ENCODE measurements at regions not wholly inside any gene's neighbourhood (a gene's known extent, or its start where the extent isn't known, plus 50 kb on each side); places are given as distances from the start of the nearest gene placed in this dataset.

- no peak for DNase-seq (ENCODE audit: low spot score)
Observed at GRCh38 chr11:121944556-121945230, 171.3 kb downstream of the BLID start.

GRCh38 chr11:121938076-121938475, 177.9 kb downstream of the BLID start:
- DNase-seq (ENCODE audit: low spot score): no peak

GRCh38 chr11:121936781-121937447, 179.1 kb downstream of the BLID start:
- no peak for DNase-seq (ENCODE audit: low spot score)

- no peak for DNase-seq (ENCODE audit: low spot score)
Observed at GRCh38 chr11:121936370-121936769, 179.6 kb downstream of the BLID start.

- DNase-seq (ENCODE audit: low spot score): no peak
Observed at GRCh38 chr11:121933694-121934093, 182.3 kb downstream of the BLID start.

GRCh38 chr11:121933294-121933693, 182.7 kb downstream of the BLID start:
- no peak for DNase-seq (ENCODE audit: low spot score)

- DNase-seq (ENCODE audit: low spot score): no peak
Observed at GRCh38 chr11:121932646-121933185, 183.3 kb downstream of the BLID start.

GRCh38 chr11:121931748-121932352, 184.2 kb downstream of the BLID start:
- DNase-seq (ENCODE audit: low spot score): no peak

- no peak for DNase-seq (ENCODE audit: low spot score)
Observed at GRCh38 chr11:121931121-121931520, 184.9 kb downstream of the BLID start.

- no peak for DNase-seq (ENCODE audit: low spot score)
Observed at GRCh38 chr11:121930004-121930965, 185.7 kb downstream of the BLID start.

GRCh38 chr11:121929581-121929980, 186.4 kb downstream of the BLID start:
- DNase-seq (ENCODE audit: low spot score): no peak

- DNase-seq (ENCODE audit: low spot score): no peak
Observed at GRCh38 chr11:121928597-121929580, 187.1 kb downstream of the BLID start.

- DNase-seq (ENCODE audit: low spot score): no peak
Observed at GRCh38 chr11:121927789-121928188, 188.2 kb downstream of the BLID start.

GRCh38 chr11:121927097-121927785, 188.8 kb downstream of the BLID start:
- DNase-seq (ENCODE audit: low spot score): no peak

- no peak for DNase-seq (ENCODE audit: low spot score)
Observed at GRCh38 chr11:121924191-121924590, 191.8 kb downstream of the BLID start.

GRCh38 chr11:121917482-121917881, 198.5 kb downstream of the BLID start:
- no peak for DNase-seq (ENCODE audit: low spot score)

GRCh38 chr11:121914508-121915059, 201.4 kb downstream of the BLID start:
- DNase-seq (ENCODE audit: low spot score): no peak

- no peak for DNase-seq (ENCODE audit: low spot score)
Observed at GRCh38 chr11:121909596-121909995, 206.4 kb downstream of the BLID start.

GRCh38 chr11:121907379-121907778, 208.6 kb downstream of the BLID start:
- DNase-seq (ENCODE audit: low spot score): no peak

GRCh38 chr11:121904148-121904547, 211.9 kb downstream of the BLID start:
- no peak for DNase-seq (ENCODE audit: low spot score)

Measured in CD4-positive, alpha-beta T cell treated with Interleukin-15 for 4 hours (primary cell).